NT2/D1 (cell line): ENCODE measurements at regions not wholly inside any gene's neighbourhood (a gene's known extent, or its start where the extent isn't known, plus 50 kb on each side); places are given as distances from the start of the nearest gene placed in this dataset.

Experiments used
- SUZ12 ChIP-seq: IDR thresholded peaks from 2 replicates; pipeline ENCODE4 v1.6.1; 2011; ENCODE audit not compliant: insufficient read length, insufficient read depth; ENCODE audit errors: extremely low read depth
- YY1 ChIP-seq: IDR thresholded peaks from 2 replicates; pipeline ENCODE4 v1.6.1; 2011; ENCODE audit not compliant: insufficient read length, insufficient read depth

GRCh38 chr6:9527679-9528286, 887.1 kb downstream of the TFAP2A start:
- TF ChIP-seq SUZ12, result no peak
- TF ChIP-seq YY1, result no peak
